CD4-positive, alpha-beta T cell treated with Interleukin-4 for 1 hour (primary cell): ENCODE measurements at regions not wholly inside any gene's neighbourhood (a gene's known extent, or its start where the extent isn't known, plus 50 kb on each side); places are given as distances from the start of the nearest gene placed in this dataset.

Source experiments
- DNase-seq, 2 donors: peaks; one replicate each; pipeline ENCODE4 v3.0.0-alpha.2; 2020 to 2022

DNA sequence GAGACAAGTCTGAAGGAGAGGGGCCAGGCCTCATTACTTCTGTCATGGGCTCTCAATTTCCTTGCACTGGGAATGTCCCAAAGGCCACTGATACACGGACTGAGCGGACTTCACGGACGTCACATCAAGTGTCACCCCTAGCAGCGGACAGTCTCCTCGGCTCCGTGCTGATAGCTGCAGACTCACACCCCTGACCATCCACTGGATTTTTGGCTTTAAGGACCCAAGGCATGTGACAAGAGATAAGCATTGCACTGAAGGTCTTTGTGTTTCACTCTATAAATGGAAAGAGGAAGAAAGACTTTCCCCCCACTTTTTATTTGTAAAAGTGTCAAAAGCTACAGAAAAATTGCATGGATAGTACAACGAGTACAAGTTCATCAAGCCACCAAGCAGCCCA, 200.4 kb upstream of the FGGY start:
- DNase-seq, result no peak

DNA sequence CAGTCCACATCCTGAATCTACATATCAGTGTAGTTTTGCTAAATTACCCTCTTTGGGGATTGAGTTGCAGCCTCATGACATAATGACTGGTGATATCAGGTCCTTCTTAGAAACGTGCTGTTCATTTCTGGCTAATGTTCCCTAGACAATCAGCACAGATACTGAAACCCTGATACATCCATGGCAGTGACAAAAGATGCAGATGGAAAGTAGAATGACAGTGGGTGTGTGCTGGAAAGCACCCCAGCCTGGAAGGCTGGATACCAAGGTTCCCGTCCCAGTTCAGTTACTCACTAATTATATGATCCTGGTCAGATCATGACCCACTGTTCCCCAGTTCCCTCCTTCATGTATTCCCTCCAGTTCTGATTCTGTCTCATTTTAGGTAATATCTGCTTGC, 198.2 kb upstream of the FGGY start:
- no peak for DNase-seq

DNA sequence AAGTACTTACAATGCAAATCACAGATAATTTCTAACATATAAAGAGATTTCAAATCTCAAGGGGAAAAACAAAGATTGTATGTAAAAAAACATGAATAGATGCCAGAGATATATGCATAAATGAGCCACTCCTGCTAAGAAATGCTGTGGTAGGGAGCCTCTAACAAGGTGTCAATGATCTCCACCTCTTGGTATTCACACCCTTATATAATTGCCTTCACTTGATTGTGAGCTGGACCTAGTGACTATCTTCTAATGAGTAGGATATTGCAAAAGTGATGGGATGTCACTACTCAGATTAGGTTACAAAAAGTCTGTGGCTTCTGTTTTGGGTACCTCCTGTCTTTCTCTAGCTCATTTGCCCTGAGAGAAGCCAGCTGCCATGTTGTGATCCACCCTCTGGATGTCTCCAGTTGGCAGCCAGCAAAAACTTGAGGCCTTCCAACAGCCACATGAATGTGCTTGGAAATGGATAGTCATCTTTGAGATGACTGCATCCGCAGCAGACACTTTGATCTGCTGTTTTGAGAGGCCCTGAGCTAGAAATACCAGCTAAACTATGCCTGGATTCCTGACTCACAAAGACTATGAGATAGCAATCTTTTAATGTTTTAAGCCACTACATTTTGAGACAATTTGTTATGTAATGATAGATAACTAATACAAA, 196.1 kb upstream of the FGGY start:
- no peak for DNase-seq

DNA sequence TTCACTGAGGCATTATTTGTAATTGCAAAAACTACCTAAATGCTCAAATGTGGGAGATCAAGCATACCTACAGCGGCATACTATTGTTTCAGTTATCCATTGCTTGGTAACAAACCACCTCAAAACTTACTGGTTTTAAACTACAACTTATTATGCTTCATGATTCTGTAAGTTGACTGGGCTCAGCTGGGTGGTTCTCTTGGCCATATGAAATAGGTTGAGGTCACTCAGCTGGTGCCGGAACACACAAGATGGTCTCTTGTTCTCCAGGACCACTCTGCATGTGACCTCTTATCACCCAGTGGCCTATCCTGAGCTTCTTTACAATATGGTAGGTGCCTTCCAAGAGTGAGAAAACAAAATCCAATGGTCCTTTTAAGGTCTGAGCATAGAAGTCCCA, 195.4 kb upstream of the FGGY start:
- no peak for DNase-seq

DNA sequence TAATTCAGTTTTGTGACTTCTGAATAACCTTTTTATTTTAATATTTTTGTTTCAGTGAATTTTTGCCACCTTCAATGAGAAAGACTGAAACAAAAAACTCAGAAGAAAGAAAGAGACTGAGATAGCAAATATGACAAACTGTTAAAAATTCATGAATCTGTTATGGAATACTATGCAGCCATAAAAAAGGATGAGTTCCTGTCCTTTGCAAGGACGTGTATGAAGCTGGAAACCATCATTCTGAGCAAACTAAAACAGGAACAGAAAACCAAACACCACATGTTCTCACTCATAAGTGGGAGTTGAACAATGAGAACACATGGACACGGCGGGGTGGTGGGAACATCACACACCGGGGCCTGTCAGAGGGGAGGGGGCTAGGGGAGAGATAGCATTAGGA, 193.4 kb upstream of the FGGY start:
- no peak for DNase-seq

DNA sequence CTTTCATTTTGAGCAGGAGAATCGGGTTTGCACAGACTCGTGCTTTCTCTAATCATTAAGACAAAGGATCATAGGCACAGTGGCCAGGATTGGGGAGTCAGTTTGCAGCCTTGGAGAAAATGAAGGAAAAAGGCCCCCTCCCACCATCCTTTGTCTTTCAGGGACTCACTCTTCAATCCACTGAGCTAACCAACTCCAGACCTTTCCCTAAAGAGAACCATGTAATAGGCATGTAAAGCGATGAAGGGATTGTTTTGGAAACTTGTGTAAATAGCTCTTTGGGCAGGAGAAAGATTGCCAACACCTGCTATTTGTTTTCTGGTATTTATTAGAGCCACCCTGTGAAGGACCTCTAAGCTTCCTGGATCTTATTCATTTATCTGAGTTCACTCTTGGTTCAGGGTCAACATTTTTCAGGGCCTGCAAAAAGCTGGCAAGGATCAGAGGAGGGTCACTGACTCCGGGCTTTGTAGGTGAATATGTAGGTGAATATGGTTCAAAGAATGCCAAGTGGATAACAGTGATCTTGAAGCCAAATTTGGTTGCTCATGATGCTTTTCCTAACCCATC, 192.6 kb upstream of the FGGY start:
- DNase-seq, result no peak

DNA sequence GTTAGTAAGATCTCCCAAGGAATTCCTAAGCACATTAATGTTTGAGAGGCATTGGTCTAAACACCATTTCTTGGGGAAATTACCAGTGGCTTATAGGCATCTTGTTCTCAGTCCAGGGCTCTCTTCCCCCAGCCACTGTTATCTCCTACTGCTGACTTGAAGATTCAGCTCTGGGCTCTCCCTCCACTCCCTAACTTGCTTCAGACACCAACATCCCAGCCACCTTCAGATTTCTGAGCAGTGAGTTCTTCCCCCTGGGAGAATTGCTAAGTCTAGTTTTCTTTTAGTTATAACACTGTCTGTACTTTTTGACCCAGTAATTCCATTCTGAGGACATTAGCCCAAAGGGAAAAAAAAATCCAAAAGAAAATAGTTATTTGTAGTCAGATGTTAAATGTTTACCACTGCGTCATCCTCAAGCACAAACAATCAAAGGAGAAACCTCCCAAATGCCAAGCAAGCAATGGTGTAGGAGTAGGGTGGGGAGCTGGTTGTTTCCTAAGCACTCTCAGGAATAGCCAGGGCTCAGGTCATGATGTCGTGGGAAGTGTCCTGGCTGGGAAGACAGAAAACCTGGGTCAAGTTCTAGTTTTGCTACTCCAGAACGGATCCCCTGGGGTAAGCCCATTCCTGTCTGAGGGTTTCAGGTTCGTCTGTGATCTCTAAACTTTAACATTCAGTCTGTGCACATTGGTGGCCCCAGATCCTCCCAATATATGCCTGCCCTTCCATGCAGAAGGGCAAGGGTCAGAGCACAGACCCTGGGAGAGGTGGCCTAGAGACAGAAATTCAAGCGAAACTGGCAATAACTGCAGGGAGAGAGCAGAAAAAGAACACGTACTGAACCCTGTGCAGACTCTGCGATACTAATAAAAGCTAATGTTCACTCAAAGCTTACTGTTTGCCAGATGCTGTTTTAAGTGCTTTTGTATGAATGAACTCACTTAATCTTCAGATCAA, 191.1 kb upstream of the FGGY start:
- no peak for DNase-seq

DNA sequence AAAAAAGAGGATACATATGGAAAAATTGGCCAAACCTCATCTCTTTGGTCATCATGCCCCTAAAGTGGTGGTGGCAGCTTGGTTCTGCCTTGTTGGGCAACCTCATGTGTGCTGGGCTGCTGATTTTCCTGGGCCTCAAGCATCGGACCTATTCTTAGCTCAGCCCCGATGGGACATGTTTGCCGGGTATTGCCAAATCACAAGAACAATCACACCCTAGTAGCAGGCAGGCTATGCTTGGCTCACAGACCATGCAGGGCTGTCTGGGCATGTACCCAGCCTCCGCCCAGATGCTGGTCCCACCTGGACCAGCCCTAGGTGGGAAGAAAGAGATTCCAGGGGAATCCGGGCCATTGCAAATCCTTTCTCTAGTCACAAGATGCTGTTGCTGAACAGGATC, 189.4 kb upstream of the FGGY start:
- no peak for DNase-seq

DNA sequence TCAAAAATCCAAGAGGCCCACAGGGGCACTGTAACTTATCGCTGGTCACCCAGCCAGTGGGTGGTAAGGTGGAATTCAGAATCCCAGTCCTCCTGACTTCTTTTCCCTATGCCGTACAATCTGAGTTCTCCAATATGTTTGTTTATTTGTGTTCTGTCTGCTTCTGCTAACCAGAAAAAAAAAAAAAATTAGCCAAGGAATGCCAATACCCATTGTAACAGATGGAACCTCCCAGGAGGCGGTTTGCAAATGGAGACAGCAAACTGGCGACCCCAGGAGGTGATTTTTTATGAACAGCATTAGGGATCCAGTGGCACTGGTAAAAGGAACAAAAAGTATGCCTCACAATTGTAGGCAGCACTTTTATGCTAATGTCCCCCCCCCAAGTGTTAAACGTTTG, 189.0 kb upstream of the FGGY start:
- no peak for DNase-seq

DNA sequence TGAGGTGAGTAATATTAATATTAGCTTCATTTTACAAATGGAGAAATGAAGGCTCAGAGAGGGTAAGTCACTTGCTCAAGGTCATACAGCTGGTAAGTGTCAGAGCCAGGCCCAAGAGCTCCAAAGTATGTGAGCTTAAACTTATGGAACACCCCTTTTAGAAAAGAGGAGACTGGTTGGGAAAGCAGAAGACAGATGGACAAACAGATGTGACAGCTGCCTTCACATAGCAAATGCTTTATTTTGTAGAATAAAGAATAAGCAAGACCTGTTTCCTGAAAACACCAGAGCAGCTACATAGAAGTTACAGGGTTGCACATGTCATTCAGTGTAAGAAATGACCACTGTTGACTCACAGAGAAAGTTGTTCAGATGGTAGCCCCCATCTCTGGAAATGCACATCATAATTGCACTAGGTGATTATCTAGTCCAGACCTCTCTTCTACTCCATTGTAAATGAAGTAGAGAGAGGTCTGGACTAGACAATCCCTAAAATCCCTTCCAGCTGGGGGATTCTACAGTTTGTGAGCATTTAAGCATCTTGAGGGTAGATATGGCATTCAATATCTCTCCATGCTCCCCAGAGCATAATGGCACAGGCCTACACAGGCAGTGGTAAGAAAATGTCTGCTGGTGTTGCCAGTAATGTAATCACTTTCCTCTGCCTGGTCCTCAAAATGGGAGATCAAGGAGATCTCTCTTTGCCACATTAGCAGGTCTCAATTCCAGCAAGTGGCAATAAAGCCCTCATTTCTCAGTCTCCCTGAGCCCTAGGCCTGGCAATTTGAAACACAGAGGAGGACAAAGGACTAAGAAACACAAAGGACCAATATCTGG, 188.2 kb upstream of the FGGY start:
- no peak for DNase-seq

DNA sequence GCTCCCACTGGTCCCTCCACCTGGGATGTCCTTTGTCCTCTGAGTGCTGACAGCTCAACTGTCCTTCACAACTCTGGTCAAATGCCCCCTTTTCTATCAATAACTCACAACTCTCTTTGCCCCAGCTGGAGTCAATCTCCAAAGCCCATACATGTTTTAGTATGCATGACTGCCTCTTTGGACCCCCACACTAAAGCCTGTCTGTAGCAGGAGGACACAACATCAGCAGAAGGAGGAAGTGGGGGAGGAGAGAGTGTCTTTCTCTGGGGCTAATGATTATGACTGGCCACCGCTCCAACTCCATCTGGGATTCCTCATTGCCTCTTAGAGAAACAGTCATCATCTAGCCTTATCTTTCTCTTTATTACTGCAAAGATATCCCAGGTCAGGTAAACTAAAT, 186.6 kb upstream of the FGGY start:
- DNase-seq, result no peak

DNA sequence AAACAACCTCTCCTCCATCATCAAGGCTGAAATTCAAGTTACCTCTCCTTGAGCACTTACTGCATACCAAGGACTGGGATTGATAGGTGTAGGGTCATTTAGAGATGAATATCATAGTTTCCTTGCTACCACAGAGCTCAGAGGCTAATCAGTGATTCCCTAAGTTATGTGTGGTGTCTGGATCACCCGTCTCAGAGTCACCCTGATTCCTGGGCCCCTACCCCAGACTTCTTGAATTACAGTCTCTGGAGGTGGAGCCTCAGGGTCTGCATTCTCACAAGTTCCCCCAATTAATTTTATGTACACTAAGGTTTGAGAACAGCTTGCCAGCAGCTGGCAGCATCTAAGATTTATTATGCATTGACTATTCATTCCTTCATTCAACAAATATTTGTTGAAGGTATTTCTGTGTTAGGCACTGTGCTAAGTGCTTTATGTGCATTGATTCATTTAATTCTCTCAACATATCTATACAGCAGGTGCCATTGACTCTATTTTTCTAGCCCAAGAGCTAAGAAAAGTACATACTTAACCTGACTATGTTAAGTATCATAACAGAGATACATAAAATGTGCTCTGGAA, 182.9 kb upstream of the FGGY start:
- DNase-seq, result no peak

DNA sequence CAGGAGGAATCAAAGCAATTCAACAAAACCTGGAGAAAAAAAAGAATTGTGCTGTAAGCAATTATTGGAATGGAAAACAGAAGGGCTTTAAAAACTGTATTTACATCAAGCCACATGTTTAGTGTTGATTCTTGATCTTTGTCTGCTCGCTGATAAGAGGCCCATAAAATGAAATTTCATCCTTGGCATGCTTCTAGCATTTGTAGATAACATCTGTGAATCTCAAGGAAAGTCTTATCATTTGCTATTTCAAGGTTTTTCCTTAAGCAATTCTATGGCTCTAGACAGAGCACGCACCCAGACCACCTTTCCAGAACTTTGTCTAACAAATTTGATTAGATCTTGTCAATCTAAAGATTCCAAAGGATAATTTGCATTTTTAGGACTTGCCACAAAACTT, 181.0 kb upstream of the FGGY start:
- no peak for DNase-seq

DNA sequence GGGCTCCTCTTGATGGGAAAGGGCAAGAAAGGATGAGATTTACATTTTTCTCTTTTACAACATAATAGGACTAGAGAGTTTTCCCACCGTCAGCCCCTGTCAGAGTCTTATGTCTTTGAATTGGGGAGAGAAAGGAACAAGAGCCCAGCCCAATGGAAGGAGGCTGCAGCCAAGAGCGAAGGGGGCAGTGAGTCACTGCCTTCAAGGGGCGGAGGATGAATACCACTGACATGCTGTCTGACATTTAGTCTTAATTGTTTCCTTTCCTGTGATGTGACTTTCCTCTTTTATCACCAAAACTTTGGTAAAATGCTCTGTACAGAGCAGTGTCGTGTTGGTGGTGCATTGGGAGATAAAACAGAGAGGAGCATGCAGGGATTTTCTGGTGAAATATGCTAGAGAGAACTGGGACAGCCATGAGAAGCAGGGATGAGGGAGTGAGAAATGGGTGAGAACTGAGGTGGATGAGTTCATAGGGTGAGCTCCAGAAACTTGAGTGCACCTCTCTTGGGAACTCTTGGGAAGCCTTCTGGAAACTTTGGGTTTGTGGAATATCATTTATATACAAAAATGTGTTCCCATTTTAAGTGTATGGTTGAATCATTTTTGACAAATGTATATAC, 179.9 kb upstream of the FGGY start:
- DNase-seq, result no peak

DNA sequence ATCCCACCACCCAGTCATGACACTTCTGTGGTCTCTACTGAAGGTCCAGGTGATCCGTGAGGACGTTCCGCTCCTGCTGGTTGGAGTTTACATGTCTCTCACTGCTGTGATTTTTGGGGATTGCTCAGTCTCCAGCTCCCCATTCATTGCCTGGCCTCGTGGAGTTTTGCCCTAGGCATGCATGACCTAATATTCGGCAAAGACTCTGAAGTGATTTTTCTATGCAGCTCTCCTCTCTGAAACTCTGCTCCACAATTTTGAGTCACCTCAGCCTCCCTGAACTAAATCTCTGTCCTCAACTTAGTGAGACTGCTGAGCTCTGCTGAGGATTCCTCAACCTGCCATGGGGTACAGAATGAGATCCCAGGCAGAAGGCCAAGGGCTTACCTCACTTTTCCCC, 174.4 kb upstream of the FGGY start:
- no peak for DNase-seq

DNA sequence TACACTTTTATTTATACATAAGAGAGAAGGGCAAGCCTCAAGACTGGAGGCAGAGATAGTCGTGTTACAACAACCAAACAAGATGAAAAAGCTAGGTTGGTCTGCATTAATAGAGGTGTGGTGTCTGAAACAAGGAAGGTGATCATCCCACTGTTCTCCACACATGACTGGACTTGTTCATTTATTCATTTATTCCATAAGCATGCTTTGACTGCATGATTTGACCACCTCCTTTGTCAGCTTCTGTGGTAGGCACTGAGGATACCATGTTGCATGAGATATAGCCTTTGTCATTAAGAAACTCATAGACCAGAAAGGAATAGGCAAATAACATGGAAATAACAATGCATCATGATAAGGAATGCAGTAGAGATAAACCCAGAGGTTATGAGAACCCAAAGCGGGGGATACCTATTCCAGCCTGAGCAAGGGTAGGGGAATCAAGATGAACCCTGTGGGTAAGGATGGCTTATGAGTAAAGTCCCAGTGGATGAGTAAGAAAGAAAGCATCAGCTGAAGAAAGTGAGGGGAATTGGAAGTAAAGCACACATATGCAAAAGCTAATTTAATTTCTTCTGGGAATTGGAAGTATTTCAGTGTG, 173.7 kb upstream of the FGGY start:
- DNase-seq, result no peak

DNA sequence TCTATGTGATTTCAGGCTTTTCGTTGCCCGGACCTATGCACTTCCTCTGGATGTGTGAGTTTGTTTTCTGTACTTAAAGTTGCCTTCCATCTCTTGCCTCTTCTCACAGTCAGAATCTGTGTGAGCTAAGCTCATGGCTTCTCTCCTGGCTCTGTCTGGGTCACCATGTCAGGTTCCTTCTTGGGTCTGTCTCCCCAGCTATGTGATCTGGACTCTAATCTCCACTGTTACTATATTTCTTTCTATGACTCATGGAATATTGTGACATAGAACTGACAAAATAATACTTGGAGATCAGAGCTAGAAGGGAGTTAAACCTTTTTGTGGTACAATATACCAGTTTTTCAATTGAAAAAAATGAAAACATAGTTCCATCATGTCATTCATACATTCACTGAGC, 172.7 kb upstream of the FGGY start:
- no peak for DNase-seq

DNA sequence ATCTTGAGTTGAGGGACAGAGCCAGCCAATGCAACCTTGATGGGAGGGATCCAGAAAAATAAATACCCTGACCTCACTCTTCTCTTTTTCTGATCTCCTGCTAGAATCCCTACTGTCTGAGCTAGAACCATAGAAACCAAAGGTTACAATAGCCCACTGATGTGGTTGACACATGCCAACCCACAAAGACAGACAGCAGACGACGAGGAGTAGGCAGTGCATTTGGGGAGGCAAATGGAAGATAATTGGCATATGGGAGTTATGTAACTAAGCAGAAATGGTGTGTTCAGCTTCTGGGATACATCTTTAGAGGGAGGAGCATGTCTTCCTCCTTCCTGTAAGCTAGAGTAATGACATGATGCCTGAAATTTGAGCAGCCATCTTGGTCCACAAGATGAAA, 171.7 kb upstream of the FGGY start:
- peak; percentile 15 to 38 for DNase-seq

DNA sequence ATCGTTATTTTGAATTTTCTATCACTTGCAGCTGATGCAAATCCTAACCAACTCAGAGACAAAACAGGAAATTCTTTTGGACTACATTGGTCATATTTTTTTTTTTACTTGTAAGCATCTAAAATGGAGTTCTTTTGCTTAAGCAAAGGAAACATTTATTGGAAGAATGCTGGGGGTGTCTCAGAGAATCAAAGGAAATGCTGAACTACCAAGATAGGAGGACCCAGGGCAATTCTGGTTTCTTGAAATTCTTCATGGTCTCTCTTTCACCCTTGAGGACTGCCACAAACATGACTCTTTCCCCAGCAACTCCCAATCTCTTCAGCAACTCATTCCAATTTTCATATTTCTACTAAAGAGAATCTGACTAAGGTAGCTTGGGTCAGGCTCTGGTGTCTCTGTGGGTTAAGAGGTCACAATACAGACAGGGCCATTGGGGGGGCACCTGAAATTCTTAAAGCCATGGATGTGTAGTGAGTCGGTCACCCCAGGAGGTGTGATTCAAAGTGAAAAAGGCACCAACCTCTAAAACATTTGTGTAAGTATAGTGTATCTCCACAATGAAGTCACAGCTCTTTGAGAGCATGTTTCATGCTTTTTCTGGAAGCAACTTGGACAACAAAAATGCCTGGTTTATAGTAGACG, 171.1 kb upstream of the FGGY start:
- DNase-seq, result no peak

DNA sequence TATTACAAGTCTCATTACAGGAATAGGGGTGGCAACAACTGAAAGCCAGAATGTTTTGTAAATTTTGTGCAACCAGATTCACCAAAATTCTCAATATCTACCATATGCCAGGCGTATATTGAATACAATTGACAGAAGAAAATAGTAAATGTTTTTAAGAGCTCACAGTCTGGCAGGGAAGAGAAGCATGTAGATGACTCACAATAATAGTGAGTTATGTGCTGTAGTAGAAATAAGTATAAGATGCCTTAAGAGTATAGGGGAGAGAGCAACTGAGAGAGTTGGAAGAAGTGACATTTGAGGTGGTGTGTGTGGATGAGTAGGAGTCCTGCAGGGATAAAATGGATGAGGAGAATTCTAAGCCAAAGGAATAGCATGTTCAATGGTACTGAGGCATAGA, 170.5 kb upstream of the FGGY start:
- no peak for DNase-seq

DNA sequence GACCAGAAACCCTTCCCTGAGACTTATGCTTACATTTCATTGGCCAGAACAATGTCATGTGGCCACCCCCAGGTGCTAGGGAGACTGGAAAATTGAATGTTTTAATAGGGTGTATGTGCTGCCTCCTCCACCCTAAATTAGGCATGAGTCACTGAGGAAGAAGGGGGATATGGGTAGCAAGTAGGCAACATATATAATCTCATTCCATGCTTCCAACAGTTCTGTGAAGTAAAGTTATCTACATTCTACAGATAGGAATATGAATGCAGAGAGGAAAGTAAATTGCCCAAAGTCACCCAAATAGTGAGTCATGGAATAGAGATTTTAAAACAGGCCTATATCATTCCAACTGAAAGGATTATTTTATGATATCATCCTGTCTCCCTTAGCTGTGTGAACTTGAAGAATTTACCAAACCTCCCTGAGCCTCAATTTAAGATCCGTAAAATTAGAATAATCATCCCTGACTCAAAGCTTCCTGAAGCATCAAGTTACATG, 168.6 kb upstream of the FGGY start:
- no peak for DNase-seq
